Peyer's patch (tissue), 4 donors: ENCODE measurements at regions not wholly inside any gene's neighbourhood (a gene's known extent, or its start where the extent isn't known, plus 50 kb on each side); places are given as distances from the start of the nearest gene placed in this dataset.

Experiments
- DNase-seq, 3 donors: peaks; one replicate each; pipeline ENCODE4 v3.0.0-alpha.2; 2017 to 2019
- H3K27ac ChIP-seq, 4 donors: fragments of 200-600 bp; sonication (generic); one replicate each; pipeline ENCODE4 v1.5.1; 2016 to 2019
- H3K27me3 ChIP-seq, 2 donors: fragments of 200-600 bp; sonication (generic); one replicate each; pipeline ENCODE4 v1.5.1; 2019
- H3K36me3 ChIP-seq, 3 donors: fragments of 200-600 bp; sonication (generic); one replicate each; pipeline ENCODE4 v1.5.1; 2016 to 2019
- H3K4me1 ChIP-seq, 4 donors: fragments of 200-600 bp; sonication (generic); one replicate each; pipeline ENCODE4 v1.5.1; 2016 to 2019
- H3K4me3 ChIP-seq, 4 donors: fragments of 200-600 bp; sonication (generic); 1 replicate in 3 of 4; 2 replicates in 1 of 4; pipeline ENCODE4 v1.5.1; 2016 to 2019; ENCODE audit warnings: mild to moderate bottlenecking in 1 of 4
- H3K9me3 ChIP-seq, 4 donors: fragments of 200-600 bp; sonication (generic); one replicate each; pipeline ENCODE4 v1.5.1; 2016 to 2019; ENCODE audit warnings: mild to moderate bottlenecking in 1 of 4
- POLR2A ChIP-seq, 2 donors: fragments of 450-650 bp; IDR thresholded peaks; one replicate each; pipeline ENCODE4 v1.5.1; 2017; ENCODE audit warnings: antibody characterized with exemption in 2 of 2, mild to moderate bottlenecking in 2 of 2, moderate library complexity in 2 of 2
- TF ChIP-seq, protein P1 (sequence below), 6 experiments: fragments of 450-650 bp in 4 of 6; fragments of 200-600 bp in 2 of 6; sonication (generic) in 1 of 6; IDR thresholded peaks; one replicate each; pipeline ENCODE4 v1.5.1; 2017 to 2019; ENCODE audit warnings: antibody characterized with exemption in 6 of 6, mild to moderate bottlenecking in 3 of 6, moderate library complexity in 1 of 6

DNA sequence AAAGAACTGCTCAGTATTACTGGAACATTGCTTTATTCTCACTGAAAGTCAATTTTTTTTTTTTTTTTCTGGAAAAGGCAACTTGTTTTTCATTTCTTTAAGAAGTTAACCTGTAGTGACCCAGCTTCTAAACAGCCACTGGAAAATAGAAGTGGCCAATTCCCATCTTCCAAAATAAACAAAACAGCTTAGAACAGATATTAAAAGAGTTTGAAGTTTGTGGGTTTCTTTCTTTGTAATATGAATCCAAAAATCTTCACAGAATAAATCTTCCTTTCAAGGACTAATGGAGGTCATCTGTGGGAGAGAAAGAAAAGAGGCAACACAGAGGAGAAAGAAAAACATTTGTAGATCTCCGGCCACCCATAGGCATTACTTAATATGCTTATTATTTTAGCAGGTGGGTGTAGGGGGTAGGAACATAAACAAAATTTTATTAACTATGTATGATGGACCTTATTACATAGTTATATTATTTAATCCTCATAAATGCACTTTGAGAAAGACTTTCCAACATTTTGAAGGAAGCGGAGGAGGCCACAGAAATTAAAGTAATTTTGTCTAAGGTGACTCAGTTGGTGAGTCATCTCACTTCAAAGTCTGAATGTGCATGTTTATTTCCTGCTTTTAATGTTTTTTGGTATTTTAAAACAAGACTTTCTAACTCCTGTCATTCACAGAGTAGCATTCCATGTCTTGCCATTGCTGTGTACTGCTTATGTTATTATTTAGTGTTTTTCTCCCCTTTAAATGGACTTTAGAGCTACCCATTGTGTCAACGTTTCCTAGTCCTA is 1791.8 kb upstream of the WWC1 start:
- Histone ChIP-seq H3K27me3 (no peaks in the 10 kb centered on the region), H3K4me3 (no peak overlapping the region), H3K36me3 (no peaks in the 10 kb centered on the region), H3K9me3 (no peaks in the 10 kb centered on the region), H3K4me1 (no peaks in the 10 kb centered on the region), H3K27ac (no peak overlapping the region)
- DNase-seq, result no peak
- TF ChIP-seq, protein P1, sequence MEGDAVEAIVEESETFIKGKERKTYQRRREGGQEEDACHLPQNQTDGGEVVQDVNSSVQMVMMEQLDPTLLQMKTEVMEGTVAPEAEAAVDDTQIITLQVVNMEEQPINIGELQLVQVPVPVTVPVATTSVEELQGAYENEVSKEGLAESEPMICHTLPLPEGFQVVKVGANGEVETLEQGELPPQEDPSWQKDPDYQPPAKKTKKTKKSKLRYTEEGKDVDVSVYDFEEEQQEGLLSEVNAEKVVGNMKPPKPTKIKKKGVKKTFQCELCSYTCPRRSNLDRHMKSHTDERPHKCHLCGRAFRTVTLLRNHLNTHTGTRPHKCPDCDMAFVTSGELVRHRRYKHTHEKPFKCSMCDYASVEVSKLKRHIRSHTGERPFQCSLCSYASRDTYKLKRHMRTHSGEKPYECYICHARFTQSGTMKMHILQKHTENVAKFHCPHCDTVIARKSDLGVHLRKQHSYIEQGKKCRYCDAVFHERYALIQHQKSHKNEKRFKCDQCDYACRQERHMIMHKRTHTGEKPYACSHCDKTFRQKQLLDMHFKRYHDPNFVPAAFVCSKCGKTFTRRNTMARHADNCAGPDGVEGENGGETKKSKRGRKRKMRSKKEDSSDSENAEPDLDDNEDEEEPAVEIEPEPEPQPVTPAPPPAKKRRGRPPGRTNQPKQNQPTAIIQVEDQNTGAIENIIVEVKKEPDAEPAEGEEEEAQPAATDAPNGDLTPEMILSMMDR (IDR thresholded peaks at IDR 0.05), result no peak
- no peak for TF ChIP-seq POLR2A (IDR thresholded peaks at IDR 0.05)

DNA sequence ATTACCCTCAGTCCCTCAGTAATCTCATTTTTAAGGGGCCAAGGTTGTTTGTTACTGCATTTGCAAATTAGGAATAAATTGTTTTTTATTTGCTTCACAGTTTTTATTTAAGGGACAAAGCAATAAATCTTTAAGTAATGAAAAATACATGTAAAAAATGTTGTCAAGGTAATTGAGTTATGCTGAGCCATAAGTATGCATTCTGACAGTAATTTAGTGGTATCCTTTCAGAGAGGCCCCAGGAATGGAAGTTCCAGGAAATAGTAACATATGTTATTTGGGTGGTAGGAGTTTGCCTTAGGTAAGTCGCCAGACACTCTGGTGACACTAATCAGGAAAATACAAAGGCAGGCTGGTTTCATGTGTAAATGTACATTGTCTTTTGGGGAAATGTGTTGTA is 1787.9 kb upstream of the WWC1 start:
- no peak overlapping the region for H3K4me3 ChIP-seq
- DNase-seq, result no peak
- no peaks in the 10 kb centered on the region for H3K36me3 ChIP-seq
- no peaks in the 10 kb centered on the region for H3K4me1 ChIP-seq
- H3K9me3 ChIP-seq, result no peaks in the 10 kb centered on the region
- H3K27ac ChIP-seq, result no peak overlapping the region
- no peaks in the 10 kb centered on the region for H3K27me3 ChIP-seq
- TF ChIP-seq, protein P1 (IDR thresholded peaks at IDR 0.05), result no peak
- no peak for TF ChIP-seq POLR2A (IDR thresholded peaks at IDR 0.05)

DNA sequence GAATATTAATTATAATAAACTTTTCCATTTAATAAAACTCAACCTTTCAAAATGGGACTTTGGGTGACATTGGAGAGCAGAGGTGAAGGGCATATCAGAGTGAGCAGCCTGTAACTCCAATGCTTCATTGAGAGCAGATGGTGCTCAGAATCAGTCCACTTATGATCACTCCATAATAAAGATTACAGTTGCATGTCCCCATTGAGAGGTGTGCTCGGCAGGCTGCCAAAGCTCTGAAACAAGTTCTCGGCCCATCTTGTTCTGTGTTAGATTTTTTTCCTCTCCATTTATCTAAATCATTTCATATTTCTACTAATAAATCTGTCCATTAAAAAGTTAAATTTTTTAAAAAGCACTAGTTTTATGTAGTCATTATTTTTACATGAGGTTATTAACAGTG is 1786.4 kb upstream of the WWC1 start:
- no peak for DNase-seq

DNA sequence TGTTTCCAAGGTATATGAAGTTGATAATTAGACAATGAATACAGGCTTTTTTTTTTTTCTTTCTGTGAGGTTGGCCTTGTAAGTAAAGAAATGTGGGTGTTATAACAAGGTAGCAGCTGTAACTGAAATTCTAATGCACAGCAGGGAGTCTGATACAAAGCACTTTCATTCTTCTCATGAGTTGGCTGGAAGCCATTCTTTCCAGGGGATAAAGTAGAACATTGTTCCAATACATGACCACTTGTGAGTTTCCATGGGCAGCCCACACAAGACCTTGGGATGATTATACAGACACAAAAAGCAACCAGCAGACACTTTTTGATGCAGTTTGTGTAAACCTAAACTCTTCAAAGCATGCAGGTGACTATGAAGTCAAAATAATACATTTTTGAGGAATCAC is 1785.9 kb upstream of the WWC1 start:
- Histone ChIP-seq H3K4me1 (no peaks in the 10 kb centered on the region), H3K27ac (no peak overlapping the region), H3K4me3 (no peak overlapping the region), H3K27me3 (no peaks in the 10 kb centered on the region), H3K9me3 (no peaks in the 10 kb centered on the region), H3K36me3 (no peaks in the 10 kb centered on the region)
- TF ChIP-seq, protein P1 (IDR thresholded peaks at IDR 0.05), result no peak
- TF ChIP-seq POLR2A (IDR thresholded peaks at IDR 0.05), result no peak
- no peak for DNase-seq

More for the DNA sequence above, 1786.4 kb upstream of the WWC1 start:
- Histone ChIP-seq H3K27me3 (no peaks in the 10 kb centered on the region), H3K27ac (no peak overlapping the region), H3K4me3 (no peak overlapping the region), H3K4me1 (no peaks in the 10 kb centered on the region), H3K9me3 (no peaks in the 10 kb centered on the region), H3K36me3 (no peaks in the 10 kb centered on the region)
- TF ChIP-seq POLR2A (IDR thresholded peaks at IDR 0.05), result no peak
- TF ChIP-seq, protein P1 (IDR thresholded peaks at IDR 0.05), result no peak

DNA sequence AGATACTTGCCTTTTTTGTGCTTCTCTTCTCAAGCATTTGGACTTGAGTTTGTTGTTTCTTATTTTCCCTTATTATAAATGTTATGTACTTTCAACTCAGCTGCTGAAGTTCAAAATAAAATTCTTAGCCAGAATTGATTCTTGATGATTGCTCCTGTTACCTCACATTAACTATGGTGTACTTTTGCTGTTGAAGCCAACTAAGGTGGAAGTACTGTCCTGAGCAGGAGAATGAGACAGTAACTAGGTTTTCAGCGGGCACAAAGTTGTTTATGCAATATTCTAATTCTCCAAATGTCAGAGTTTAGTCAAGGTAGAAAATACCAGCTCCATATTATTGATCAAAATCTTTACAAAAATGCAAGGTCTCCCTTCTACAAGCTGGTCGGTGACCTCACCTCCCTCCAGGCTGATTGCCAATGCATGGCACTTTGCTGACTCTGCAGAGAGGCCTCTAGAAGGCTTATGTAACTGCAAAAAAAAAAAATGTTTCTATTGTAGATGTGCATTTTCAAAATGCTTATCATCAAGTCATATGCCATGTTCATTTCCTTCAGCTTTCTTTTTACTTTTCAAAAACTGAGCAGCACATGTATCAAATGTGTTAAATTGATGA is 1783.5 kb upstream of the WWC1 start:
- TF ChIP-seq, protein P1 (IDR thresholded peaks at IDR 0.05), result no peak
- no peak for TF ChIP-seq POLR2A (IDR thresholded peaks at IDR 0.05)
- no peak for DNase-seq
- H3K27ac ChIP-seq, result no peak overlapping the region
- no peaks in the 10 kb centered on the region for H3K9me3 ChIP-seq
- H3K4me1 ChIP-seq, result no peaks in the 10 kb centered on the region
- H3K36me3 ChIP-seq, result no peaks in the 10 kb centered on the region
- no peak overlapping the region for H3K4me3 ChIP-seq
- no peaks in the 10 kb centered on the region for H3K27me3 ChIP-seq
